ENCODE measurements at regions not wholly inside any gene's neighbourhood (a gene's known extent, or its start where the extent isn't known, plus 50 kb on each side); places are given as distances from the start of the nearest gene placed in this dataset.

GRCh38 chr20:12305188-12305950 is 387.7 kb downstream of the BTBD3 start:
- H3K27me3 Mint-ChIP-seq (ENCODE audit: low read depth in 3 of 3), result peaks cover 0 to 2% (median 1%) of the 10 kb centered on the region in 3 donors
- DNase-seq, result no peak
- WGBS (ENCODE audit: insufficient coverage), result no CpG with 5 or more reads among the region's 9 CpGs

GRCh38 chr20:12306107-12306506 is 388.4 kb downstream of the BTBD3 start:
- intact Hi-C loops (cut with micrococcal nuclease), result no loop called here
- no CpG with 5 or more reads among the region's 2 CpGs for WGBS (ENCODE audit: insufficient coverage)
- Histone ChIP-seq H3K9me3 (replicated peaks in 1 of 2; ENCODE audit: control insufficient read depth in 1 of 2, insufficient read depth in 1 of 2, low read length in 2 of 2) (peaks cover 5 to 11% of the 10 kb centered on the region in 2 donors), H2AFZ (ENCODE audit: insufficient read depth, low read depth, low read length, poor library complexity, severe bottlenecking) (no peak overlapping the region), H3K27ac (ENCODE audit: low read depth in 1 of 2, low read length in 2 of 2) (no peak overlapping the region), H3K36me3 (replicated peaks in 1 of 2; ENCODE audit: control insufficient read depth in 1 of 2, insufficient read depth in 2 of 2, low read length in 2 of 2) (no peaks in the 10 kb centered on the region), H3K9ac (ENCODE audit: insufficient read depth, low read length, poor library complexity, severe bottlenecking) (no peak overlapping the region), H4K20me1 (ENCODE audit: insufficient read depth, low read length) (no peaks in the 10 kb centered on the region), H3K4me2 (replicated peaks; ENCODE audit: extremely low read depth, low read length, poor library complexity, severe bottlenecking) (no peak overlapping the region), H3K27me3 (ENCODE audit: control insufficient read depth in 2 of 2, insufficient read depth in 2 of 2, low read length in 2 of 2) (no peaks in the 10 kb centered on the region), H3K79me2 (ENCODE audit: insufficient read depth, low read length) (no peaks in the 10 kb centered on the region), H3K4me3 (replicated peaks in 1 of 3; ENCODE audit: low read depth in 2 of 3, low read length in 3 of 3) (no peak overlapping the region), H3K4me1 (ENCODE audit: control insufficient read depth in 1 of 2, insufficient read depth in 2 of 2, low read length in 2 of 2) (no peaks in the 10 kb centered on the region)
- Mint-ChIP-seq H3K27ac (no peak overlapping the region), H3K27me3 (ENCODE audit: low read depth in 3 of 3) (peaks cover 0 to 2% (median 1%) of the 10 kb centered on the region in 3 donors), H3K36me3 (no peaks in the 10 kb centered on the region), H3K4me1 (no peaks in the 10 kb centered on the region), H3K4me3 (no peak overlapping the region), H3K9me3 (peaks cover 5 to 20% (median 12%) of the 10 kb centered on the region in 7 donors)
- TF ChIP-seq CTCF (IDR thresholded peaks at IDR 0.05), result no peak
- no peak for DNase-seq

More at GRCh38 chr20:12305188-12305950, 387.7 kb downstream of the BTBD3 start:
- Histone ChIP-seq H3K4me2 (replicated peaks; ENCODE audit: extremely low read depth, low read length, poor library complexity, severe bottlenecking) (no peak overlapping the region), H3K4me3 (replicated peaks in 1 of 3; ENCODE audit: low read depth in 2 of 3, low read length in 3 of 3) (no peak overlapping the region), H2AFZ (ENCODE audit: insufficient read depth, low read depth, low read length, poor library complexity, severe bottlenecking) (no peak overlapping the region), H3K27ac (ENCODE audit: low read depth in 1 of 2, low read length in 2 of 2) (no peak overlapping the region), H3K79me2 (ENCODE audit: insufficient read depth, low read length) (no peaks in the 10 kb centered on the region), H3K27me3 (ENCODE audit: control insufficient read depth in 2 of 2, insufficient read depth in 2 of 2, low read length in 2 of 2) (no peaks in the 10 kb centered on the region), H4K20me1 (ENCODE audit: insufficient read depth, low read length) (no peaks in the 10 kb centered on the region), H3K9me3 (replicated peaks in 1 of 2; ENCODE audit: control insufficient read depth in 1 of 2, insufficient read depth in 1 of 2, low read length in 2 of 2) (peaks cover 5 to 8% of the 10 kb centered on the region in 2 donors), H3K36me3 (replicated peaks in 1 of 2; ENCODE audit: control insufficient read depth in 1 of 2, insufficient read depth in 2 of 2, low read length in 2 of 2) (no peaks in the 10 kb centered on the region), H3K9ac (ENCODE audit: insufficient read depth, low read length, poor library complexity, severe bottlenecking) (no peak overlapping the region), H3K4me1 (ENCODE audit: control insufficient read depth in 1 of 2, insufficient read depth in 2 of 2, low read length in 2 of 2) (no peaks in the 10 kb centered on the region)
- Mint-ChIP-seq H3K36me3 (no peaks in the 10 kb centered on the region), H3K9me3 (peaks cover 5 to 18% (median 9%) of the 10 kb centered on the region in 7 donors), H3K27ac (no peak overlapping the region), H3K4me3 (no peak overlapping the region), H3K4me1 (no peaks in the 10 kb centered on the region)
- TF ChIP-seq CTCF (IDR thresholded peaks at IDR 0.05), result no peak
- intact Hi-C loops (cut with micrococcal nuclease), result no loop called here

Data from CD14-positive monocyte (primary cell).